ENCODE measurements at regions not wholly inside any gene's neighbourhood (a gene's known extent, or its start where the extent isn't known, plus 50 kb on each side); places are given as distances from the start of the nearest gene placed in this dataset.
A peak's percentile ranks its signal among the peaks of the same experiment; 100 is the strongest.

- Histone ChIP-seq H3K9ac (ENCODE audit: insufficient read depth, low read length) (no peak overlapping the region), H3K27me3 (ENCODE audit: control insufficient read depth, insufficient read depth, low read length) (no peaks in the 10 kb centered on the region), H3K27ac (ENCODE audit: insufficient read depth, low read length) (no peak overlapping the region), H3K79me2 (ENCODE audit: control insufficient read depth, insufficient read depth, low read length) (no peaks in the 10 kb centered on the region), H3K4me1 (ENCODE audit: control insufficient read depth, extremely low read depth, insufficient read depth, low read length) (no peaks in the 10 kb centered on the region), H3K4me2 (ENCODE audit: extremely low read depth, insufficient read depth, low read length) (no peak overlapping the region), H3K4me3 (replicated peaks in 1 of 4; ENCODE audit: control extremely low read depth in 1 of 4, insufficient read depth in 1 of 4, low read depth in 3 of 4, low read length in 4 of 4) (no peak overlapping the region), H3K36me3 (ENCODE audit: control insufficient read depth, insufficient read depth, low read length) (no peaks in the 10 kb centered on the region), H2AFZ (ENCODE audit: low read length) (no peak overlapping the region), H4K20me1 (ENCODE audit: control insufficient read depth, extremely low read depth, insufficient read depth, low read length) (no peaks in the 10 kb centered on the region), H3K9me3 (ENCODE audit: control insufficient read depth, insufficient read depth, low read depth, low read length) (no peaks in the 10 kb centered on the region)
- DNase-seq (ENCODE audit: low read depth in 2 of 2) = no peak
- TF ChIP-seq EZH2 (IDR thresholded peaks at IDR 0.05; ENCODE audit: low read length, missing control alignments) (no peak), CTCF (conservative IDR thresholded peaks at IDR 0.05 in 1 of 2, IDR thresholded peaks at IDR 0.05 in 1 of 2; ENCODE audit: low read depth in 1 of 2, low read length in 2 of 2) (no peak)
Measured at GRCh38 chr4:165698272-165698671, 174.8 kb upstream of the TLL1 start.

DNA sequence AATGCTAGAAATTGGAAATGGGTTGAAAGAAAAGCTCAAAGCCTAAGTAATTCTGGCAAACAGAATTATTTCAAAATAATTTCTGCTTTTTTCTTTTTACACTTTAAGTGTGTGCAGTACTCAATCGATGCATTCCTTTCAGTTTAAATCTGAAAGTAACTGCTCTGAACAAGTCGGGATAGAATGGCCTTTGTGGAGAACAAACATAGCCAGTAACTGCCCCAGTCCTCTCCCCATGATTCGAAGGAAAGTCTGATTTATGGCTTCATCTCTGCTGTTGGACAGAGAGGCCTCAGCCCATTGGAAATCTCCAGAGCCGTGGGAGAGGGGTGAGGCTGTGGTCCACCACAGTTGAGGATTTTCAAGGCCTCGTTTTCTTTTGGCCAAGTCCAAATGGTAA is 174.0 kb upstream of the TLL1 start:
- Histone ChIP-seq H4K20me1 (ENCODE audit: control insufficient read depth, extremely low read depth, insufficient read depth, low read length) (no peaks in the 10 kb centered on the region), H3K27ac (ENCODE audit: insufficient read depth, low read length) (no peak overlapping the region), H3K36me3 (ENCODE audit: control insufficient read depth, insufficient read depth, low read length) (no peaks in the 10 kb centered on the region), H3K9me3 (ENCODE audit: control insufficient read depth, insufficient read depth, low read depth, low read length) (no peaks in the 10 kb centered on the region), H2AFZ (ENCODE audit: low read length) (no peak overlapping the region), H3K27me3 (ENCODE audit: control insufficient read depth, insufficient read depth, low read length) (no peaks in the 10 kb centered on the region), H3K79me2 (ENCODE audit: control insufficient read depth, insufficient read depth, low read length) (no peaks in the 10 kb centered on the region), H3K4me3 (replicated peaks in 1 of 4; ENCODE audit: control extremely low read depth in 1 of 4, insufficient read depth in 1 of 4, low read depth in 3 of 4, low read length in 4 of 4) (no peak overlapping the region), H3K4me2 (ENCODE audit: extremely low read depth, insufficient read depth, low read length) (no peak overlapping the region), H3K9ac (ENCODE audit: insufficient read depth, low read length) (no peak overlapping the region), H3K4me1 (ENCODE audit: control insufficient read depth, extremely low read depth, insufficient read depth, low read length) (no peaks in the 10 kb centered on the region)
- DNase-seq (ENCODE audit: low read depth in 2 of 2) = no peak
- TF ChIP-seq CTCF (conservative IDR thresholded peaks at IDR 0.05 in 1 of 2, IDR thresholded peaks at IDR 0.05 in 1 of 2; ENCODE audit: low read depth in 1 of 2, low read length in 2 of 2) (no peak), EZH2 (IDR thresholded peaks at IDR 0.05; ENCODE audit: low read length, missing control alignments) (no peak)

DNA sequence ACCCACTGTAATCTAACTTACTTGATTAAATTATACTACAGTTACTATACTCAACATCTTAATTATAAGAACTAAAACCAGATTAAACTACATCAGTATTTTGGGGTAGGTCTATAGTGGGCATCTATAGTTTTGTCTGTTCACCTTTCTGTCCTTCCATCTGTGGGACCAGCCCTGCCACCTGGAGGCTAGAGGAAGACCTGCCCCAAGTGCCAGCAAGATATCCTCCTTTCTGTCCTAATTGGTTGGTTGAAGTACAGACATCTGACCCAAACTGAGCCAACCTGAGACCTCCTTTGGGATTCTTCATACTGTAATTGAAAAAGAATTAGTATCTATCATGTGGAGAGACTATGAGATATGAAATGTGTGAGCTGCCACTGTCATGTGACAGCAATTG is 172.2 kb upstream of the TLL1 start:
- no peak overlapping the region for H3K27ac ChIP-seq (ENCODE audit: insufficient read depth, low read length)
- TF ChIP-seq EZH2 (IDR thresholded peaks at IDR 0.05; ENCODE audit: low read length, missing control alignments) = no peak
- TF ChIP-seq CTCF (conservative IDR thresholded peaks at IDR 0.05 in 1 of 2, IDR thresholded peaks at IDR 0.05 in 1 of 2; ENCODE audit: low read depth in 1 of 2, low read length in 2 of 2) = peak in 1 of 2 donors; percentile 7
- no peak for DNase-seq (ENCODE audit: low read depth in 2 of 2)
- H3K9ac ChIP-seq (ENCODE audit: insufficient read depth, low read length) = no peak overlapping the region
- no peaks in the 10 kb centered on the region for H3K27me3 ChIP-seq (ENCODE audit: control insufficient read depth, insufficient read depth, low read length)
- H2AFZ ChIP-seq (ENCODE audit: low read length) = no peak overlapping the region
- no peaks in the 10 kb centered on the region for H3K79me2 ChIP-seq (ENCODE audit: control insufficient read depth, insufficient read depth, low read length)
- no peaks in the 10 kb centered on the region for H3K9me3 ChIP-seq (ENCODE audit: control insufficient read depth, insufficient read depth, low read depth, low read length)
- no peaks in the 10 kb centered on the region for H4K20me1 ChIP-seq (ENCODE audit: control insufficient read depth, extremely low read depth, insufficient read depth, low read length)
- H3K36me3 ChIP-seq (ENCODE audit: control insufficient read depth, insufficient read depth, low read length) = no peaks in the 10 kb centered on the region
- no peaks in the 10 kb centered on the region for H3K4me1 ChIP-seq (ENCODE audit: control insufficient read depth, extremely low read depth, insufficient read depth, low read length)
- H3K4me2 ChIP-seq (ENCODE audit: extremely low read depth, insufficient read depth, low read length) = no peak overlapping the region
- H3K4me3 ChIP-seq (replicated peaks in 1 of 4; ENCODE audit: control extremely low read depth in 1 of 4, insufficient read depth in 1 of 4, low read depth in 3 of 4, low read length in 4 of 4) = no peak overlapping the region

All from fibroblast of lung (primary cell).